ENCODE measurements at regions not wholly inside any gene's neighbourhood (a gene's known extent, or its start where the extent isn't known, plus 50 kb on each side); places are given as distances from the start of the nearest gene placed in this dataset.

- Histone ChIP-seq H3K79me2 (ENCODE audit: control insufficient read depth, insufficient read depth, low read length) (peaks cover 49% of the 10 kb centered on the region), H3K36me3 (ENCODE audit: control insufficient read depth in 2 of 2, insufficient read depth in 2 of 2, low read length in 1 of 2) (no peaks in the 10 kb centered on the region), H3K4me1 (ENCODE audit: control insufficient read depth, insufficient read depth, low read length) (peaks cover 49% of the 10 kb centered on the region), H3K4me2 (ENCODE audit: control insufficient read depth, insufficient read depth) (peak overlapping the region; percentile 61), H3K27me3 (replicated peaks in 1 of 2; ENCODE audit: control insufficient read depth in 2 of 2, insufficient read depth in 2 of 2, low read length in 1 of 2) (no peaks in the 10 kb centered on the region), H2AFZ (ENCODE audit: control insufficient read depth, low read depth, low read length) (no peak overlapping the region), H3K27ac (ENCODE audit: control insufficient read depth, insufficient read depth) (peak overlapping the region; percentile 98), H4K20me1 (ENCODE audit: control insufficient read depth, insufficient read depth) (no peaks in the 10 kb centered on the region), H3K4me3 (0 out of 2 replicates have a peak overlapping the region, but pooled peaks have one; percentile 11), H3K9ac (ENCODE audit: control insufficient read depth, insufficient read depth, low read length) (peak overlapping the region; percentile 50), H3K9me3 (replicated peaks; ENCODE audit: control insufficient read depth, insufficient read depth, low read length) (no peaks in the 10 kb centered on the region)
- RAD21 ChIA-PET (ENCODE audit: unreplicated experiment), result interaction anchor here (0.8 to 15.7 kb wide), 16 partner anchors 9 to 1576 kb away, joined by 3 to 540 read pairs (median 4); partner anchors contain the start of genes BARD1 and IKZF2
- in situ Hi-C loops (cut with MboI), result loop anchor here (25.0 kb wide), 1 partner anchor 1504 kb away; no protein-coding TSS in a partner anchor
- TSS peak; percentile 81 for BruUV-seq (replicated peaks)
- CTCF ChIA-PET, result interaction anchor here (0.9 to 2.7 kb wide), 8 partner anchors 9 to 220 kb away, joined by 4 to 9 read pairs (median 6); no protein-coding TSS in a partner anchor
- FAIRE-seq (no peak), DNase-seq (ENCODE audit: low read depth, low spot score) (no peak), ATAC-seq (peak; percentile 2; the same call in 2 of the 3 replicates)
- POLR2A ChIA-PET, result interaction anchor here (0.9 to 13.8 kb wide), 14 partner anchors 8 to 219 kb away, joined by 3 to 232 read pairs (median 4); partner anchors contain the start of gene IKZF2
- SMC1A ChIA-PET (ENCODE audit: uncharacterized antibody, unreplicated experiment), result interaction anchor here (0.8 to 15.7 kb wide), 13 partner anchors 8 to 456 kb away, joined by 3 to 467 read pairs (median 3); partner anchors contain the start of gene IKZF2
- 0% methylated on average over 2 of the region's 2 CpGs for WGBS (ENCODE audit: insufficient coverage, insufficient replicate concordance, low lambda C conversion rate, missing lambda C conversion rate)
- intact Hi-C loops (cut with micrococcal nuclease; ENCODE audit: unreplicated experiment), result loop anchor here (1.0 to 10.0 kb wide), 11 partner anchors 46 to 1571 kb away; partner anchors contain the start of gene BARD1
- TF ChIP-seq RFX5 (IDR thresholded peaks at IDR 0.05; ENCODE audit: low read depth, low read length) (no peak), MYC (IDR thresholded peaks at IDR 0.05; ENCODE audit: insufficient read depth, insufficient read length, insufficient replicate concordance, low read length, severe bottlenecking) (no peak), KLF5 (IDR thresholded peaks at IDR 0.05; ENCODE audit: partially characterized antibody) (no peak), ASH2L (IDR thresholded peaks at IDR 0.05; ENCODE audit: borderline replicate concordance, low read depth) (0 out of 2 replicates have a peak, but pooled peaks have one; percentile 4), SUZ12 (IDR thresholded peaks at IDR 0.05; ENCODE audit: unreplicated experiment) (no peak), HDAC6 (IDR thresholded peaks at IDR 0.05; ENCODE audit: unreplicated experiment) (no peak)
- TF ChIP-seq, protein P1, sequence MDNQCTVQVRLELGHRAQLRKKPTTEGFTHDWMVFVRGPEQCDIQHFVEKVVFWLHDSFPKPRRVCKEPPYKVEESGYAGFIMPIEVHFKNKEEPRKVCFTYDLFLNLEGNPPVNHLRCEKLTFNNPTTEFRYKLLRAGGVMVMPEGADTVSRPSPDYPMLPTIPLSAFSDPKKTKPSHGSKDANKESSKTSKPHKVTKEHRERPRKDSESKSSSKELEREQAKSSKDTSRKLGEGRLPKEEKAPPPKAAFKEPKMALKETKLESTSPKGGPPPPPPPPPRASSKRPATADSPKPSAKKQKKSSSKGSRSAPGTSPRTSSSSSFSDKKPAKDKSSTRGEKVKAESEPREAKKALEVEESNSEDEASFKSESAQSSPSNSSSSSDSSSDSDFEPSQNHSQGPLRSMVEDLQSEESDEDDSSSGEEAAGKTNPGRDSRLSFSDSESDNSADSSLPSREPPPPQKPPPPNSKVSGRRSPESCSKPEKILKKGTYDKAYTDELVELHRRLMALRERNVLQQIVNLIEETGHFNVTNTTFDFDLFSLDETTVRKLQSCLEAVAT (IDR thresholded peaks at IDR 0.05), result peak; percentile 13
- TF ChIP-seq, protein P2, sequence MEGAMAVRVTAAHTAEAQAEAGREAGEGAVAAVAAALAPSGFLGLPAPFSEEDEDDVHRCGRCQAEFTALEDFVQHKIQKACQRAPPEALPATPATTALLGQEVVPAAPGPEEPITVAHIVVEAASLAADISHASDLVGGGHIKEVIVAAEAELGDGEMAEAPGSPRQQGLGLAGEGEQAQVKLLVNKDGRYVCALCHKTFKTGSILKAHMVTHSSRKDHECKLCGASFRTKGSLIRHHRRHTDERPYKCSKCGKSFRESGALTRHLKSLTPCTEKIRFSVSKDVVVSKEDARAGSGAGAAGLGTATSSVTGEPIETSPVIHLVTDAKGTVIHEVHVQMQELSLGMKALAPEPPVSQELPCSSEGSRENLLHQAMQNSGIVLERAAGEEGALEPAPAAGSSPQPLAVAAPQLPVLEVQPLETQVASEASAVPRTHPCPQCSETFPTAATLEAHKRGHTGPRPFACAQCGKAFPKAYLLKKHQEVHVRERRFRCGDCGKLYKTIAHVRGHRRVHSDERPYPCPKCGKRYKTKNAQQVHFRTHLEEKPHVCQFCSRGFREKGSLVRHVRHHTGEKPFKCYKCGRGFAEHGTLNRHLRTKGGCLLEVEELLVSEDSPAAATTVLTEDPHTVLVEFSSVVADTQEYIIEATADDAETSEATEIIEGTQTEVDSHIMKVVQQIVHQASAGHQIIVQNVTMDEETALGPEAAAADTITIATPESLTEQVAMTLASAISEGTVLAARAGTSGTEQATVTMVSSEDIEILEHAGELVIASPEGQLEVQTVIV (IDR thresholded peaks at IDR 0.05; ENCODE audit: borderline replicate concordance, partially characterized antibody), result no peak
- TF ChIP-seq, protein P3, sequence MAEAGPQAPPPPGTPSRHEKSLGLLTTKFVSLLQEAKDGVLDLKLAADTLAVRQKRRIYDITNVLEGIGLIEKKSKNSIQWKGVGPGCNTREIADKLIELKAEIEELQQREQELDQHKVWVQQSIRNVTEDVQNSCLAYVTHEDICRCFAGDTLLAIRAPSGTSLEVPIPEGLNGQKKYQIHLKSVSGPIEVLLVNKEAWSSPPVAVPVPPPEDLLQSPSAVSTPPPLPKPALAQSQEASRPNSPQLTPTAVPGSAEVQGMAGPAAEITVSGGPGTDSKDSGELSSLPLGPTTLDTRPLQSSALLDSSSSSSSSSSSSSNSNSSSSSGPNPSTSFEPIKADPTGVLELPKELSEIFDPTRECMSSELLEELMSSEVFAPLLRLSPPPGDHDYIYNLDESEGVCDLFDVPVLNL (IDR thresholded peaks at IDR 0.05; ENCODE audit: low read depth, low read length), result no peak
- TF ChIP-seq, protein P4, sequence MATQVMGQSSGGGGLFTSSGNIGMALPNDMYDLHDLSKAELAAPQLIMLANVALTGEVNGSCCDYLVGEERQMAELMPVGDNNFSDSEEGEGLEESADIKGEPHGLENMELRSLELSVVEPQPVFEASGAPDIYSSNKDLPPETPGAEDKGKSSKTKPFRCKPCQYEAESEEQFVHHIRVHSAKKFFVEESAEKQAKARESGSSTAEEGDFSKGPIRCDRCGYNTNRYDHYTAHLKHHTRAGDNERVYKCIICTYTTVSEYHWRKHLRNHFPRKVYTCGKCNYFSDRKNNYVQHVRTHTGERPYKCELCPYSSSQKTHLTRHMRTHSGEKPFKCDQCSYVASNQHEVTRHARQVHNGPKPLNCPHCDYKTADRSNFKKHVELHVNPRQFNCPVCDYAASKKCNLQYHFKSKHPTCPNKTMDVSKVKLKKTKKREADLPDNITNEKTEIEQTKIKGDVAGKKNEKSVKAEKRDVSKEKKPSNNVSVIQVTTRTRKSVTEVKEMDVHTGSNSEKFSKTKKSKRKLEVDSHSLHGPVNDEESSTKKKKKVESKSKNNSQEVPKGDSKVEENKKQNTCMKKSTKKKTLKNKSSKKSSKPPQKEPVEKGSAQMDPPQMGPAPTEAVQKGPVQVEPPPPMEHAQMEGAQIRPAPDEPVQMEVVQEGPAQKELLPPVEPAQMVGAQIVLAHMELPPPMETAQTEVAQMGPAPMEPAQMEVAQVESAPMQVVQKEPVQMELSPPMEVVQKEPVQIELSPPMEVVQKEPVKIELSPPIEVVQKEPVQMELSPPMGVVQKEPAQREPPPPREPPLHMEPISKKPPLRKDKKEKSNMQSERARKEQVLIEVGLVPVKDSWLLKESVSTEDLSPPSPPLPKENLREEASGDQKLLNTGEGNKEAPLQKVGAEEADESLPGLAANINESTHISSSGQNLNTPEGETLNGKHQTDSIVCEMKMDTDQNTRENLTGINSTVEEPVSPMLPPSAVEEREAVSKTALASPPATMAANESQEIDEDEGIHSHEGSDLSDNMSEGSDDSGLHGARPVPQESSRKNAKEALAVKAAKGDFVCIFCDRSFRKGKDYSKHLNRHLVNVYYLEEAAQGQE (IDR thresholded peaks at IDR 0.05; ENCODE audit: low read depth, low read length), result no peak
Measured at GRCh38 chr2:213233438-213234330, 50.6 kb upstream of the SPAG16 start.

All from GM12878 (cell line).